ENCODE measurements at regions not wholly inside any gene's neighbourhood (a gene's known extent, or its start where the extent isn't known, plus 50 kb on each side); places are given as distances from the start of the nearest gene placed in this dataset.

- TF ChIP-seq, protein P1, sequence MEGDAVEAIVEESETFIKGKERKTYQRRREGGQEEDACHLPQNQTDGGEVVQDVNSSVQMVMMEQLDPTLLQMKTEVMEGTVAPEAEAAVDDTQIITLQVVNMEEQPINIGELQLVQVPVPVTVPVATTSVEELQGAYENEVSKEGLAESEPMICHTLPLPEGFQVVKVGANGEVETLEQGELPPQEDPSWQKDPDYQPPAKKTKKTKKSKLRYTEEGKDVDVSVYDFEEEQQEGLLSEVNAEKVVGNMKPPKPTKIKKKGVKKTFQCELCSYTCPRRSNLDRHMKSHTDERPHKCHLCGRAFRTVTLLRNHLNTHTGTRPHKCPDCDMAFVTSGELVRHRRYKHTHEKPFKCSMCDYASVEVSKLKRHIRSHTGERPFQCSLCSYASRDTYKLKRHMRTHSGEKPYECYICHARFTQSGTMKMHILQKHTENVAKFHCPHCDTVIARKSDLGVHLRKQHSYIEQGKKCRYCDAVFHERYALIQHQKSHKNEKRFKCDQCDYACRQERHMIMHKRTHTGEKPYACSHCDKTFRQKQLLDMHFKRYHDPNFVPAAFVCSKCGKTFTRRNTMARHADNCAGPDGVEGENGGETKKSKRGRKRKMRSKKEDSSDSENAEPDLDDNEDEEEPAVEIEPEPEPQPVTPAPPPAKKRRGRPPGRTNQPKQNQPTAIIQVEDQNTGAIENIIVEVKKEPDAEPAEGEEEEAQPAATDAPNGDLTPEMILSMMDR (IDR thresholded peaks at IDR 0.05) = no peak
- TF ChIP-seq POLR2A (IDR thresholded peaks at IDR 0.05) (no peak), EP300 (IDR thresholded peaks at IDR 0.05) (no peak)
These were observed 66.8 kb downstream of the PALM2AKAP2 start for GRCh38 chr9:109846776-109847175.
